GM21390 (cell line): ENCODE measurements at regions not wholly inside any gene's neighbourhood (a gene's known extent, or its start where the extent isn't known, plus 50 kb on each side); places are given as distances from the start of the nearest gene placed in this dataset.

Experiments
- ATAC-seq: cut with Tn5 transposase; IDR thresholded peaks from one replicate; pipeline ENCODE4 v1.9.1; 2021; ENCODE audit not compliant: unreplicated experiment

DNA sequence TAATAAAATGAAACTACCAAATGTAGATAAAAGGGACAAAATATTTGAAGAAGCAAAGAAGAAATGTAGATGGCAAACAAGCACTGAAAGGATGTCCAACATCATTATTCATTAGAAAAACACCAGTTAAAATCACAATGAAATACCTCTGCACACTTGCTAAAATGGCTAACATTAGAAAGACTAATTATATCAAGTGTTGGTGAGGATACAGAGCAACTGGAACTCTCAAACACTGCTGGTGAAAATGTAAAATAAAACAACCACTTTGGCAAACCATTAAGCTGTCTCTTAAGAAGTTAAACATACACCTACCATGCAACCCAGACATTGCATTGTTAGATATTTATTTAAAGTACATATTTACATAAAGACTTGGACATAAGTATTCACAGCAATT, 138.6 kb upstream of the FGGY start:
- no peak for ATAC-seq

DNA sequence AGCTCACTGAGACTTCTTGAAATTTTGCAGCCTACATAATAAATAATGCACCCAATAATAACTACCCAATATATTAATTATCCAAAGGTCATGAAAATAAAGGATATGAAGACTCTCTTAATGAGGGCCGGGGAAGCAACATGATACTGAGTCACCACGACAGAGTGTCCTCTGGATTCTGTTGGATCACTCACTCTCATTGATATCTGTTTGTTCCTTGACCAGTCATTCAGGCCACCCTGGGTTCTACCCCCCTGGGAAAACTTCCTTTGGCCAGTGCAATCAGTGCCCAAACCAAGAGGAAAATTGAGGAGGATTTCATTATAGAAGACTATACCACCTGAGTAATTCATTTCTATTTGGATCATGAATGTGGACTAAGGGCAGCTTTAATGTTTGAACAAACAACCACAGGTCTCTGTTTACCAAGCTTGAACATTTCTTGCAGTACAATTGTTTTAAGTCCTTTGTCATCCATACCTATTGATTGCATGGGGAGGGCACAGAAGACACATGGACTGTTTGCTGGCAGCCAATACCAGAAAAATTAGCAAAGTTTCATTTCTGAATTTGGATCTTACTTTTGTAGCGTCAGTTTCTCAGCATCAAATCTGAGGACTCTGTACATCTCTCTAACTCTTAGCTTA, 137.2 kb upstream of the FGGY start:
- ATAC-seq: no peak

DNA sequence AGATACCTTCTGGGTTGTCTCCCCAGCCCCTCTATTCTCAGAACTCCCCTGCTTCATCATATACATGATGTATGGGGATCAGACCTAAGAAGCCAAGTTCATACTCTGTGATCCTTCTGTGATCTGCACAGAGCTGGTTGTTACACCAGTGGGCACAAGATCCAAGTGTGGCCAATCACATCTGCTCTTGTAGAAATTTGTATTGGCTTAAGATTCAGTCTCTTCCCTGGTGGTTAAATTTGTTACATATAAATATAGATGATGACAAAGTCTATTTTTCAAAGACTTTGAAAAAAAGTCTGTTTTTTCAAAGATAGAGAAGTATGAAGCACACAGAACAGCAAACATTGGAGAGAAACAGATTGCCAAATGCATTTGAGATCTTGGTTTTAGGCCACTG, 135.8 kb upstream of the FGGY start:
- no peak for ATAC-seq

DNA sequence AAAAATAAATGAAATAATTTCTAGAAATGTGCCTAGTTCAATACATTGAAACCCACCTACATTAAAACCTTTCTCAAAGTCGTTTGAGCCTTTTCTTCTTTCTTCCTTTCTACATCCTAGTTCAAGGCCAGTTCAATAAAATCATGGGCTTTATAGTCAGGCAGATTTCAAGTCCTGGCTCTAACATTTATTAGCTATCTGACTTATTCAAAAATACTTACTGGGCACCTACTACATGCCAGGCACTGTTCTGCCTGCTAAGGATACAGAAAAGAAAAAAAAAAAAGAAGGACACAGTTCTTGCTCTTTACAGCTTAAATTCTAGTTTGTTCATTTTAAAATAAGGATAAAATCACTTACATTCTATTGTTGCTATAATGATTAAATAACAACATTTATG, 134.2 kb upstream of the FGGY start:
- no peak for ATAC-seq

DNA sequence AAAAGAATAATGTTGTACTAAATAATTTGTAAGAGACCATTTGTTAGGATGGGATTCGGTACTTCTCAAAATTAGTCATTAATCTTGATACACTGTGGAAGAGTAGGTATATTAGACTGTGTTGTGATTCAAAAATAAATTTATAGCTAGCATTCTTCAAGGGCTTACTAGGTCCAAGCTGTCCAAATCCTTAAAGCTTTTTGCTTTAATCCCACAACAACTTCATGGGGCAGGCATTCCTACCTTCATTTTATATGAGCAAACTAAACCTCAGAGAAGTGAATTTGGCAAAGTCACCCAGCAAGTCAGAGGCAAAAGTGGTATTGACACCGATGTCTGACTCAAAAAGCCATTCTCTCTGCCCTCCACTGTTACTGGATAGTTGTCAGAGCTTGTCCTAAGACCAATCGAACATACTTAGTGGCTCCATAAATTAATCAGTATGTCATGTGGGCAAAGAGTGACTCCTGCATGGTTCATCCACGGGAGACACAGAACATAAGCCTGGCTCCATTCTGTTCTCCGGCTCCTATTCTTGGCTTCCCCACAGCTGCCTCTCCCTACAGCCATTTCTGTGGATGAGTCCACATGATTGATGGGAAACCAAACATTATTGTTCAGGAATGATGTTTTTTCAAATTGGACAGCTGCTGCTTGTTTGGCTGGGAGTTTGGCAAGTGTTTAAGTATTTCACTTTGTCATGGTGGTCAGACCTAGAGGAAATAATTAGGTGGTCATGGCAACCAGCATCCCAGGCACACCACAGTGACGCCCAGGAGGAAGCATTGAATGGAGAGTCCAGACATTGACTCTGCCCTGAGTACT, 133.4 kb upstream of the FGGY start:
- ATAC-seq: no peak

DNA sequence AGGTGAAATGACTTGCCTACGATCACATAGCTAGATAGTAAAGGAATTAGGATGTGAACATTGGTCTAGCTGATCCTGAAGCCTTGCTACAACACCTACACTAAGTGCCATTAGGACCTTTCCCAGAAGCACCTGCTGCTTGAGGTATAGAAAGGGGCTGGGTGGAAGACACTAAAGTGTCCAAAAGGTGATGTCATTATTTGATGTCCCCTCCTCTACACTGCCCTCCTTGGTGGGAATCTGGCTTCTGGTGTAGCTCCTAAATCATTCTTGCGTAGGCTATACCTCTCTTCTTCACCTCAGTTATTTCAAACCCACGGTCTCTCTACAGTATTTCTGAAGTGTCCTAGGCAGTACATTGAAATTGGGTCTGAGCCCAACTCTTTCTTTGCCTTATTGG, 132.5 kb upstream of the FGGY start:
- ATAC-seq: no peak

DNA sequence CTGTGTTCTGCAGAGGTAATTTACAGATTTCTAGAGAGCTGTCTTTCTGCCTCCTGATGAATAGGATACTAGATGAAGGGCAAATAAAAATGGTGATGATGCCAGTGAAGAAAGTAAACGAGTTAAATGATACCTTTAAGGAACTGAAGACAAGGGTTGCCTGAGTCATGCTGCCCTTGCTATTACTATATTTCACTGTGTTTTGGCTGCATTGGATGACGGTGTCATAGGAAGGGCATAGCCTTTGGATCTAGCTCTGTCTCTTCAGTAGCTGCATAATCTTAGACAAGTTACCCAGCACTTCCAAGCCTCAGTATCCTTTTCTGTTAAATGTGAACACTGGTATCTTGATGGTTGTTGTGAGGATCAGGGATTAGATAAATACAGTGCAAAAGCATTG, 131.5 kb upstream of the FGGY start:
- no peak for ATAC-seq

DNA sequence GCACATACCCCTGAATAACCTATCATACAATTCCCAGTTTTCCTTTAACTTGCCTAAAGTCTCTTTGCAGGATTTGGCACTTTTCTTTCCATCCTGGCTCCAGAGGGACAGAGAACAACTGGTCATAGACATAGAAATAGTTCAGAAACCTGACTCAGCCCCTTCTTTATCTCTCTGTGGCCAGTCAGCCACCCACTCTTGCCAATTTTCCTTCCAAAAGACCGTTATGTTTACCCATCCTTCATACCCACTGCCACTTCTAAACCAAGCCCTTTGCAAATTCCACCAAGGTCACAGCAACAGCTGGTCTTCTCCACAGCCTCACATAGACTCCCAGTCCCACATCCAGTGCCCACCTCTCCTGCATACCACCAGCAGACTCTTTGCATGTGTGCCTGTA, 127.2 kb upstream of the FGGY start:
- ATAC-seq: no peak

DNA sequence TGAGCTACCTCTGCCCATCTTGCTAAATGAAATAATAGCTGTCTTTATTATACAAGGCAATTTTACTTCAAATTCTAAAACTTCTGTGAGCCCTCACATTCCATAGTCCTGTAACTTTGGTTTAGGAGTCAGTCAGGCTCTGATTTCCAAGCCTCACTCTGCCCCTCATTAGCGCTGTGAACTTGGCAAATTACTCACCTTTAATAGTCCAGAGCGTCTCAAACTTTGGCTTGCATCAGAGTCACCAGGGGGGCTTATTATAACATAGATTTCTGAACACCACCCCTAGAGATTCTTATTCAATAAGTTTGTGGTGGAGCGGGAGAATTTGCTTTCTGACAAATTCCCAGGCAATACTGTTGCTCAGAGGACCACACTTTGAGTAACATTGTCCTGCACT, 126.2 kb upstream of the FGGY start:
- no peak for ATAC-seq

DNA sequence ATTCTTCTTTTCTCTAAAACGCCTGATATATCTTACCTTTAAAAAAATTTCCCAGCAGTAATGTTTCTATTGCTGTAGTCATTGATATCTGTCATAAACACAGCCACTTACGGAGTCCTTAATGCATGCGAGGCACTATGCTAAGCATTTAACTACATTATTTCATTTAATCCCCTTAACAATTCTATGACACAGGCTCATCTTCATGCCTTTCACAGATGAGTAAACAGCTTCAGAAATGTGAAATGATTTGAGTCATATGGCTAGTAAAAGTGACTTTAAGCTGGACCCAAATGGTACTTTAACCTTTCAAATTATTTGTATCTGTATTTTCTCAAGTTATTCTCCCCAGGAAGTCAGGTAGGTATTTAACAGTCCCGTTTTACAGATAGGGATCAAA, 125.1 kb upstream of the FGGY start:
- no peak for ATAC-seq

DNA sequence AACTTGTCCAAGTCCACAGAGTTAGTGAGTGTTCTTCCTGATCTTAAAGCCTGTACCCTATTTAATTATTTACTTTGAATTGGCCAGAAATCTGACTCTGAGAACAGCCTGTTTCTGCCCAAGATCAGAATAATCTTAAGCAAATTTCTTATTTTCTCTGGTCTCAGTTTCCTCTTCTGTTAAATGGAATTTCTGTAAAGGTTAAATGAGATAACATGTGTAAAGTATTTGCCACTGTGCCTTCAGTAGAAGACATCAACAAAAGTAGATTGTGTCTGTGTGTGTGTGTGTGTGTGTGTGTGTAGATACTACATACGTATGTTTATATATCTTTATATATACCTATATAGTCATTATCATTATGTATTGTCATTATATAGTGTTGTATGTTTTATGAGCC, 124.2 kb upstream of the FGGY start:
- ATAC-seq: no peak

DNA sequence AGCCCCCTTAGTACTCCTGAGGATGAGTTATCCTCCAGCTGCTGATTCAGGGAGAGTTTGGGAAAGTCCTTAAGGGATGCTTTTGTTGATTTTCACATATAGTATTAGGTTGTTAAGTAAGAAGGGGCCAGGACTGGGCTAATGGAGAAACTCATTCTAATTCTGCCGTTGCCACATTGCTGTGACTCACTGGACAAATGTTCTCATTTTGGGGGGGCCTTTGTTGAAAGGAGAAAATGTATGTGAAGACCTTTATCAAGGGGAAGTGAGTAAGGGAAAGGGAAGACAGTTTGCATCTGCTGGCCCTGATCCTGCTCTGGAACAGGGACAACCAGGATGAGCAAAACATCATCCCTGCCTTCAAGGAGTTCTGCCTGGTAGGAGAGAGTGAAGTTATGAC, 123.2 kb upstream of the FGGY start:
- ATAC-seq: no peak

DNA sequence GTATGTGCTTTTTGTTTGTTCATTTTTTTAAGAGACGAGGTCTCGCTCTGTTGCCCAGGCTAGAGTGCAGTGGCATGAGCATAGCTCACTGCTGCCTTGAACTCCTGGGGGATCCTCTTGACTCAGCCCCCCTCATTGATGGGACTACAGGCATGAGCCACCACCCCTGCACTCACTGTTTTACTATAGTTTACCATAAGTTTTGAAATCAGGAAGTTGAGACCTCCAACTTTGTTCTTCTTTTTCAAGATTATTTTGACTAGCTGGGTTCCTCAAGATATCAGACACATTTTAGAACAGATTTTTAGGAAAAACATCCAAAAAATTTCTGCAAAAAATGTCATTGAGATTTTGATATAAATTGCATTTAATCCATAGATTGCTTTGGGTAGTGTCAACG, 120.4 kb upstream of the FGGY start:
- no peak for ATAC-seq

DNA sequence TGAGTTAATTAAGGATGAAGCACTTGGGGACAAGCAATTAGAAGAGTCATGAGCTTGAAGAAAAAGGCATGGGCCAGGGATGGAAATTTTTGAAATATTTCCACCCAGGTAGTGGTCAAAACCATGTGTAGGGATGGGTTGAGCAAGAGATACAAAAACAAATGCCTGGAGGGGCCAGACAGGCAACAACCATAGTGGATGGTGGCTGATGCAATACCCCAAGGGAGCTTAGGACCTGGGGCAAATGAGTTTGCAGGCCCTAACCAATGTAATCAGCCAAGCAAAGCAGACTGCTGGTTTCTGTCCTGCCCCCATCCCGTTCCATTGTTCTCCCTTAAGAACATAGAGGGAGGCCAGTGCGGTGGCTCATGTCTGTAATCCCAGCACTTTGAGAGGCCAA, 119.1 kb upstream of the FGGY start:
- no peak for ATAC-seq

DNA sequence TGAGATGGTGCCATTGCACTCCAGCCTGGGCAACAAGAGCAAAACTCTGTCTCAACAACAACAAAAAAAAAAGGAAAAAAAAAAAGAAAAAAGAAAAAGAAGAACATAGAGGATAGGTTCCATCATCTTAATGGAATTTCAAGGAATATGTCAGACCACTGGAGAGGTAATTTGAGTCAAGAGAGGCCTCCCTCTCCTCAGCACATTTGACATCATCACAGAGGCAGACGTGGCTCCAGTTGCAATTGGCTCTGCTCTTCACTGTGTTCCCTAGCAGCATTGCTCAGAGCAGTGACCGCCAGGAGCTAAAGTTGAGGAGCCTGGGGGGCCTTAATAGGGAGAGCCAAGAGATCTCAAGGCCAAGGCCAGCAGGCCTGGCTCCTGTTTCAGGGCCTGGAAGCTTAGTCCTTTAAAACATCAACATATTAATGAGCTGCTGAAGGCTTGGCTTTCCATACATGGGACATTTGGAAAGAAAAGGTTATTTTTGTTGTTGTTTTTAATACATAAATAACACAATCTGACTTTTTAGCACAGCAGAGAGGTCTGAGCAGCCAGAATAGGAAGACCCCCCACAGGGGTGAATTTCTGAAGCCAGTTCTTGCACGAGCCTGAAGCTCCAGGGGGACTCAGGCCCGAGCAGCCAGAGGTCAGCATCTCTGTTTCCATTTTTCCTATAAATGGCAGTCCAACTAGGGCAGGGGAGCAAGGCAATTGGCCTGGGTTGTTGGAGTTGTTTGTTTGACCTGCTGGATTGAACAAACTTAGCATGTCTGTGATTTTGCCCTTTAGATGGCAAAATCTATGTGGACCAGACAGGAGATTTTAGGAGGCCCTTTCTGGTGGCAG, 118.3 kb upstream of the FGGY start:
- ATAC-seq: no peak

DNA sequence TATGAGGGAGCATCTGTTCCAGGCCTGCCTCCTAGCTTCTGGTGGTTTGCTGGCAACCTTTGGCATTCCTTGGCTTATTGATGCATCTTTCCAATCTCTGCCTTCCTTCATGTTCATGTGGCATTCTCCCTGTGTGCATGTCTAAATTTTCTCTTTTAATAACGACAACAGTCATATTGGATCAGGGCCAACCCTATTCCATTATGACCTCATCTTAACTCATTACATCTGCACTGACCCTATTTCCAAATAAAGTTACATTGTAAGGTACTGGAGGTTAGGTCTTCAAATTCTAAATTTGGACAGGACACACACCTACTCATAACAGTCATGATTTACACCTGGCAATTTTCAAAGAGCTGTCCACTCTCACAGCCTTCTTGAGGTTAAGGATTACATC, 117.2 kb upstream of the FGGY start:
- no peak for ATAC-seq

DNA sequence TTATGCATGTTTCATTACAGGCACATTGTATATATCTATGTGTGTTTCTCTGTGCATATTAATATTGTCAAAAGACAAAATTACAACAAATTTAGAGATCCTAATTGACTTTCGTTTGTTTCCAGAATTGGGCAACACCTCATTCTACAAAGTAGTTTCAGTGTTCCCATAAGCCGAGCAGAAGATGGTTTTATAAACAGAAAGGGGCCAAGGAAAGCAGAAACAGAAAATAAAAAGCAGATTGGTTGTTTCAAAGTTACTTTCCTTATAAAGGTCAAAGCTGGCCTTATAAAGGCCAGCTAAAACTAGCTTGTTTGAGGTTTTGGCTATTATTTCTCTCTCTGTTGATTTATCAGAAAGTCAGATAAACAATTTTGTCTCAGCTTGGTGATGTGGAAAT, 116.2 kb upstream of the FGGY start:
- ATAC-seq: no peak

DNA sequence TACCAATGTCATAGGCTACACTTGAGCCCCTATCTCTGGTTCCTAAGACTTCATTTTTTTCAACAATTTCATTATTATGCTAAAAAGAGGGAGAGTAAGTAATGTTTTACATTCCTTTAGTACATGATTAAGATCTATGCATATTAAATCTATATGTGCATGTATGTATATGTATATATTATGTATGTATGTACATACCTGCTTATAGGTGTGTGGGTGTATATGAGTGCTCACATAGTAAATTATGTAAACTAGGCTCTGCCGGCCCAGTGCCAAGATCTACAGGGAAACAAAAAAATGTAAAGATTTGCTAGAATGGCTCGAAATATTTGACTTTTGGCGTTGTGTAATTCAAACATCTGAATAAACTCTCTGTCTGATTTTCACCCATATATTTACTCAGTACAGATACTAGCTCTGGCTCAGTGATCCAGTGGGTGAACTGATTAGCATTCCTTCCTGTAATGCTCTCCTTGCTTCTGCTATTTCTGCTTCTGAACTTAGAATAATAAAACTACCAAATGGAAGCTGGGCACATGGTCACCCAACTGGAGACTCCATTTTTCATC, 113.1 kb upstream of the FGGY start:
- no peak for ATAC-seq

DNA sequence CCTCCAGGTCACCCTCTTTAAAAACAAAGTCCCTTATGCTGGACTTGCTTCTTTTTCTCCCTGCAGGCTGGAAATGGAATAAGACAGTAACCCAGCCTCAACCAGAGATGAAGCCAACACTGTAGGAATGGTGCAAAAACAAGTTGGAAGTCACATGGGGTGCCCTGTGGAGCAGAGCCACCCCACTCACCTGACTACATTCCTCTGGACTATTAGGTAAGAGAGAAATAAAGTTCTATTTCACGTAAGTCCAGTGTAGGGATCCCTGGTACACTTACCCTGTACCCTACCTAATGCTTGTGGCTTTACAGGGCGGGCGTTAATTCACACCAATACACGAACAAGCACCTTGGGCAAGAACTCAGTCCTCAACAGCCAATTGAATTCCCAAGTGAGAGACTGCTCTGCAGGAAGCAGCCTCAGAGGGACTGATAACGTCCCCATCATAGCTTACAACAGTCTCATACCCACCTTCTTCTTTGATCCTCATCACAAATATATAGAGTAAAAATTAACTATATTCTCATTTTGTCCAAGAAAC, 112.5 kb upstream of the FGGY start:
- no peak for ATAC-seq

DNA sequence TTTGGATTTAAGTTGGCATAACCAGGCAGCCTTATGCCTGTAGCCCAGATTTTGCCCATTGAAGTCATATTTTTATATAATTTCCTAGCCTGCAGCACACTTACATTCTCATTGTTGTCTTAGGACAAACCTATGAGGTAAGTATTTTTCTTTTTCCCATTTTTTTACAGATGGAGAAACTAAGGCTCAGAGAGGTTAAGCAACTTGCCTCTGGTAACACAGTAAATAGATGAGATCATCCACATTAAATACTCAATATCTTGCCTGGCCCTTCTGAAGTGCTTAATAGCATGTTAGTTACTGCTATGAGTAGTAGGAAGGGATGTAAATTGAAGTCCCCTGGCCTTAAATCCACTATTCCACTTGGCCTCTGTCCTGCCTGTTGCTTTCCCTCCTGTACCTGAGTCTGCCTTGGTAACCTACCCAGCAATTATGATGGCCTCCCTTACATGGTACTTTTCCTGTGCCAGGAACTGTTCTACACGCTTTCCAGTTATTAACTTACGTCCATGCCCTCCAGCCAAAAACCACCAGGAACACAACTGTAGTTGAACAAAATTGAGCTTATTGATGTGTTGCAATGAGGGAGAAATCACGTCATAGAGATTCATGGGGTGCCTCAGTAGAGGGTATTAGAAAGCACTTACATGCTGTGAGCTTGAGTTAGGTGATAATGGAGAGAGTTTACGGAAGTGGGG, 111.6 kb upstream of the FGGY start:
- no peak for ATAC-seq

DNA sequence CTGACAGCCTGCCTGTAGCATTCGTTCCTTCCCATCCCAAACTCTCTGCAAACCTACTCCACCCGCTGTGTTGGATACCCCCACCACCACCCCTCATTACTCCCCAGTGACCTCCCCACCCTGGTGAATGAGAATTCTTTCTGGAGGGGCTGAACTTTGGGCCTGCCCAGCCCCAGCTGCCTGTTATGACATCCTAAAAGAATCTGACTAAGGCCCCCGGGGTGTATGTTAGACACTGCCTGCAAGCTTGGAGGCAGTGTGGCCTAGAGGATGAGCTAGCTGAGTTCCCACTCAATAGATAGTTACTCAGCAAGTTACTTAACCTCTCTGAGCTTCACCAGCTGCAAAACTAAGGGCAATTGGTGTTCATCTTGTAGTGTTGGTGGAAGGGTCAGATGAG, 110.2 kb upstream of the FGGY start:
- no peak for ATAC-seq
